Activated naive CD8-positive, alpha-beta T cell treated with anti-CD3 and anti-CD28 coated beads for 36 hours (primary cell): ENCODE measurements at regions not wholly inside any gene's neighbourhood (a gene's known extent, or its start where the extent isn't known, plus 50 kb on each side); places are given as distances from the start of the nearest gene placed in this dataset.

ENCODE experiments used
- DNase-seq: peaks from one replicate; pipeline ENCODE4 v3.0.0; 2021
- H3K27ac Mint-ChIP-seq: one replicate; pipeline ENCODE4 v1.8.0; 2022; ENCODE audit warnings: mild to moderate bottlenecking, moderate library complexity, mixed read lengths
- H3K27me3 Mint-ChIP-seq: one replicate; pipeline ENCODE4 v1.8.0; 2022; ENCODE audit warnings: mild to moderate bottlenecking, mixed read lengths
- H3K36me3 Mint-ChIP-seq: one replicate; pipeline ENCODE4 v1.8.0; 2021; ENCODE audit warnings: mild to moderate bottlenecking, mixed read lengths
- H3K4me1 Mint-ChIP-seq: one replicate; pipeline ENCODE4 v1.8.0; 2021; ENCODE audit warnings: mixed read lengths
- H3K4me3 Mint-ChIP-seq: one replicate; pipeline ENCODE4 v1.8.0; 2022; ENCODE audit warnings: mild to moderate bottlenecking, moderate library complexity, mixed read lengths
- H3K9me3 Mint-ChIP-seq: one replicate; pipeline ENCODE4 v1.8.0; 2022; ENCODE audit warnings: mixed read lengths

DNA sequence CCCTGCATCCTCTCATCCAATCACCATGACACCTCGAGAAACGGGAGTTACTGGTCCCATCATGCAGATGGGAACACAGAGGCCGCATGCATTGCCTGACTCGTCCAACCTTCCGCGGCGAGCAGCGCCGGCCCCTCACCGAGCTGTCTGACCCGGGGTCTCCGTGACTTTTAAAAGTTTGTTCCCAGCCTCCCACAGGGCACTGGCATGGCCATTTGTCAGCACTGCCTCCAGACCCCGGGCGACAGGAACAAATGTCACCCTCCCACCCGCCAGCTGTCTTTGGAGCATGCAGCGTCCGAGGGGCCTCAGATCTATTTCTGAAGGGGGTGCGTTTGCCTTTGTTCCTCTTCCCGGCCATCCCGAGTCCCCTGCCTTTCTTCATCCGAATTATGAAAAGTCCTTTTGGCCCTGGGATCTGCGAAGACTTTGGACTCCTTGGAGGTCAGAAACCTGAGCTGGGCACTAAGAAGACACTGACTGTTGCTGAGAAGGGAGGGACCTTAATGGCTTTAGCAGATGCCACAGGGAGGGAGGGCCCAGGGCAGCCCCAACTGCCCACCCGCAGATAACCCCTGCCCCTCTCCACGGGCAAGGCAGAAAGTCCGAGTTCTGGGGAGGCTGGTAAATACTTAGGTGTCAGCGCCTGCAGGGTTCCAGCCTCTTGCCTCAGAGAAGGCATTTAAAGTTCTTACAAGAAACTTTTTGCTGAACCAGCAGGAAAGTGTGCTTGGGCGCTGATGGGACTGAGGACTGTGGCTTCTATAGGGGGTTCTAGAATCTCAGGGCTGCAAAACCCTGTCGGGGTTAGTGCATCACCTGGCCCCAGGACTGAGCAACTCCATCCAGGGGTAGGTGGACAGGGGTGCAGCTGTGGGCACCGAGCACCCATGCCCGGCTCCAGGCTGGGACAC is 348.1 kb downstream of the FOXL1 start:
- Mint-ChIP-seq H3K4me1 (peaks cover 7% of the 10 kb centered on the region), H3K4me3 (no peak overlapping the region), H3K36me3 (no peaks in the 10 kb centered on the region), H3K27ac (no peak overlapping the region), H3K9me3 (peaks cover 2% of the 10 kb centered on the region), H3K27me3 (peaks cover 52% of the 10 kb centered on the region)
- no peak for DNase-seq

GRCh38 chr16:86927699-86928098 is 349.4 kb downstream of the FOXL1 start:
- Mint-ChIP-seq H3K4me3 (no peak overlapping the region), H3K36me3 (no peaks in the 10 kb centered on the region), H3K27me3 (peaks cover 43% of the 10 kb centered on the region), H3K9me3 (no peaks in the 10 kb centered on the region), H3K4me1 (peaks cover 7% of the 10 kb centered on the region), H3K27ac (no peak overlapping the region)
- DNase-seq = no peak

GRCh38 chr16:86928523-86929011 is 350.2 kb downstream of the FOXL1 start:
- H3K27ac Mint-ChIP-seq = no peak overlapping the region
- peaks cover 7% of the 10 kb centered on the region for H3K4me1 Mint-ChIP-seq
- no peaks in the 10 kb centered on the region for H3K9me3 Mint-ChIP-seq
- peaks cover 36% of the 10 kb centered on the region for H3K27me3 Mint-ChIP-seq
- no peak for DNase-seq
- H3K4me3 Mint-ChIP-seq = no peak overlapping the region
- no peaks in the 10 kb centered on the region for H3K36me3 Mint-ChIP-seq

- no peak for DNase-seq
- Mint-ChIP-seq H3K9me3 (no peaks in the 10 kb centered on the region), H3K27ac (no peak overlapping the region), H3K36me3 (no peaks in the 10 kb centered on the region), H3K4me1 (peaks cover 7% of the 10 kb centered on the region), H3K4me3 (no peak overlapping the region), H3K27me3 (peaks cover 32% of the 10 kb centered on the region)
These were observed 350.9 kb downstream of the FOXL1 start for GRCh38 chr16:86929057-86929871.

DNA sequence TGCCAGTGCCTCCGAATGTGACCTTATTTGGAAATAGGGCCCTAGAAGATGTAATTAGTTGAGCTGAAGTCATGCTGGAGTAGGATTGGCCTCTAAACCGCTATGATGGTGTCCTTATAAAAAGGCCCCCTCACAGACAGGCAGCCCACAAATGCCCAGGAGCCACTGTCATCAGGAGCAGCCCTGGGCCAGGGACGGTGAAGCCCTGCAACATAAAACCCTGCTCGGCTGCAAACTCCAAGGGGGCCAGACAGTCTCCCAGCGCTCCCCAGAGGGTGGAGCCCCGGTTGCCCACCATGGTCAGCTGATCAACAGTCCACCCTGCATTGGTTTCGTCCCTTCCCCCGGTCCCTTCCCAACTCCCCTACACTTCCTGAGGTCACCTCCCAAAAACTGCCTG is 351.7 kb downstream of the FOXL1 start:
- no peak for DNase-seq

GRCh38 chr16:86930663-86931373 is 352.5 kb downstream of the FOXL1 start:
- DNase-seq = no peak
- no peak overlapping the region for H3K4me3 Mint-ChIP-seq
- no peaks in the 10 kb centered on the region for H3K36me3 Mint-ChIP-seq
- H3K27me3 Mint-ChIP-seq = peaks cover 32% of the 10 kb centered on the region
- no peaks in the 10 kb centered on the region for H3K9me3 Mint-ChIP-seq
- H3K4me1 Mint-ChIP-seq = peaks cover 7% of the 10 kb centered on the region
- H3K27ac Mint-ChIP-seq = no peak overlapping the region

More for the DNA sequence above, 351.7 kb downstream of the FOXL1 start:
- H3K36me3 Mint-ChIP-seq = no peaks in the 10 kb centered on the region
- no peaks in the 10 kb centered on the region for H3K9me3 Mint-ChIP-seq
- no peak overlapping the region for H3K27ac Mint-ChIP-seq
- peaks cover 7% of the 10 kb centered on the region for H3K4me1 Mint-ChIP-seq
- peaks cover 32% of the 10 kb centered on the region for H3K27me3 Mint-ChIP-seq
- no peak overlapping the region for H3K4me3 Mint-ChIP-seq

- Mint-ChIP-seq H3K9me3 (no peaks in the 10 kb centered on the region), H3K27ac (no peak overlapping the region), H3K27me3 (peaks cover 27% of the 10 kb centered on the region), H3K4me1 (peaks cover 7% of the 10 kb centered on the region), H3K36me3 (no peaks in the 10 kb centered on the region), H3K4me3 (no peak overlapping the region)
- no peak for DNase-seq
These were observed 353.1 kb downstream of the FOXL1 start for GRCh38 chr16:86931410-86931941.

DNA sequence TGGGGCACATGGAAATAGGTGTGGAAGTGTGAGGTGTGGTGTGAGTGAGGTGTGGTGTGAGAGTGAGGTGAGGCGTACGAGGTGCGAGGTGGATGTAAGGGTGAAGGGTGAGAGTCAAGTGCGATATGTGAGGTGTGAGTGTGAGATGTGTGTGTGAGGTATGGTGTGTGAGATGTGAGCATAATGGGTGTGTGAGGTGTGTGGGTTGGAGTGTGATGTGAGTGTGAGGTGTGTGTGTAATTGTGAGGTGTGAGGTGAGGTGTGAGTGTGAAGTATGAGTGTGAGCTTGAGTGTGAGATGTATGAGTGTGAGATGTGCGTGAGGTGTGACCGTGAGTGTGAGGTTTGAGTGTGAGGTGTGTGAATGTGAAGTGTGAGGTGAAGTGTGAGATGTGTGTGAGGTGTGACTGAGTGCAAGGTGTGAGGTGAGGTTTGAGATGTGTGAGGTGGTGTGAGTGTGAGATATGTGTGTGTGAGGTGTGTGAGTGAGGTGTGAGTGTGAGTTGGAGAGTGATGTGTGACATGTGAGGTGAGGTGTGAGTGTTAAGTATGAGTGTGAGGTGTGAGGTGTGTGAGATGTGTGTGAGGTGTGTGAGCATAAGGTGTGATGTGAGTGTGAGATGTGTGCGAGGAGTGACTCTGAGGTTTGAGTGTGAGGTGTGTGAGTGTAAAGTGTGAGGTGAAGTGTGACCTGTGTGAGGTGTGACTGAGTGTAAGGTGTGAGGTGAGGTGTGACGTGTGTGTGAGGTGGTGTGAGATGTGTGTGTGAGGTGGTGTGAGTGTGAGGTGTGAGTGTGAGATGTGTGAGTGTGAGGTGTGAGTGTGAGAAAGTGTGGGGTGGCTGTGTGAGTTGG is 354.0 kb downstream of the FOXL1 start:
- H3K27ac Mint-ChIP-seq = no peak overlapping the region
- H3K36me3 Mint-ChIP-seq = no peaks in the 10 kb centered on the region
- H3K27me3 Mint-ChIP-seq = peaks cover 25% of the 10 kb centered on the region
- no peaks in the 10 kb centered on the region for H3K9me3 Mint-ChIP-seq
- no peak for DNase-seq
- peaks cover 7% of the 10 kb centered on the region for H3K4me1 Mint-ChIP-seq
- no peak overlapping the region for H3K4me3 Mint-ChIP-seq

- H3K9me3 Mint-ChIP-seq = peaks cover 3% of the 10 kb centered on the region
- no peak for DNase-seq
- no peak overlapping the region for H3K27ac Mint-ChIP-seq
- H3K4me3 Mint-ChIP-seq = no peak overlapping the region
- peaks cover 25% of the 10 kb centered on the region for H3K27me3 Mint-ChIP-seq
- no peaks in the 10 kb centered on the region for H3K4me1 Mint-ChIP-seq
- no peaks in the 10 kb centered on the region for H3K36me3 Mint-ChIP-seq
These were observed 356.4 kb downstream of the FOXL1 start for GRCh38 chr16:86934581-86935375.

GRCh38 chr16:86939609-86940008 is 361.3 kb downstream of the FOXL1 start:
- H3K27me3 Mint-ChIP-seq = peaks cover 19% of the 10 kb centered on the region
- no peaks in the 10 kb centered on the region for H3K36me3 Mint-ChIP-seq

GRCh38 chr16:86941731-86942130 is 363.4 kb downstream of the FOXL1 start:
- no peaks in the 10 kb centered on the region for H3K4me1 Mint-ChIP-seq
- H3K36me3 Mint-ChIP-seq = no peaks in the 10 kb centered on the region
- H3K27me3 Mint-ChIP-seq = peaks cover 6% of the 10 kb centered on the region
- peaks cover 6% of the 10 kb centered on the region for H3K9me3 Mint-ChIP-seq
- H3K4me3 Mint-ChIP-seq = no peak overlapping the region
- H3K27ac Mint-ChIP-seq = no peak overlapping the region
- DNase-seq = no peak

More at GRCh38 chr16:86939609-86940008, 361.3 kb downstream of the FOXL1 start:
- H3K9me3 Mint-ChIP-seq = peaks cover 6% of the 10 kb centered on the region
- no peak overlapping the region for H3K27ac Mint-ChIP-seq
- H3K4me3 Mint-ChIP-seq = no peak overlapping the region
- DNase-seq = no peak
- H3K4me1 Mint-ChIP-seq = no peaks in the 10 kb centered on the region

- no peaks in the 10 kb centered on the region for H3K4me1 Mint-ChIP-seq
- no peaks in the 10 kb centered on the region for H3K36me3 Mint-ChIP-seq
- H3K4me3 Mint-ChIP-seq = no peak overlapping the region
- no peaks in the 10 kb centered on the region for H3K27me3 Mint-ChIP-seq
- peaks cover 6% of the 10 kb centered on the region for H3K9me3 Mint-ChIP-seq
- H3K27ac Mint-ChIP-seq = no peak overlapping the region
- no peak for DNase-seq
These were observed 364.1 kb downstream of the FOXL1 start for GRCh38 chr16:86942151-86943051.
